ENCODE measurements at regions not wholly inside any gene's neighbourhood (a gene's known extent, or its start where the extent isn't known, plus 50 kb on each side); places are given as distances from the start of the nearest gene placed in this dataset.

DNA sequence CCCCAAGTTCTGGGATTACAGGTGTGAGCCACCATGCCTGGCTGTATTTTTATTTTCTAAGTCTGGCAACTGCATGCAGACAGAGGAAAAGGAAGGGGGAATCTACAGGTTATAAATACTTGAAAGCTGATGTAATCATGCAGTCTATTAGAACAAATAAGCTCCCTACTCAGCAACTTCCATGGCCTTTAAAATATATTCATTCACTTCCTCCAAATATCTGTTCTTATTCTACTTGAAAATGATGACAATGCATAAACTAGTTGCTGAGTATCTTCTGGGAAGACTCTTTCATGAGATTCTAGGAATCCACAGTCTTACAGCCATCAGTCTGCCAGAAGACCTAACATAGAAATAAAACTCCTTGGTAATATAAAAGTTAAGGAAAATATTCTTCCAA, 66.9 kb upstream of the NCKAP5 start:
- no peak overlapping the region for H3K4me3 ChIP-seq
- in situ Hi-C loops (cut with MboI; ENCODE audit: low pct_ligation_motif_present in 1 of 4, low pct_unique_long_range_greater_than_20kb in 1 of 4, low sequenced_read_pairs in 3 of 4) (no loop called here), intact Hi-C loops (cut with DNase I; ENCODE audit: low total_unique reads) (no loop called here)
- no peak overlapping the region for H3K27ac ChIP-seq
- no peaks in the 10 kb centered on the region for H3K4me1 ChIP-seq
- H3K9me3 ChIP-seq, result no peaks in the 10 kb centered on the region
- H3K36me3 ChIP-seq, result no peaks in the 10 kb centered on the region
- DNase-seq, result no peak
- no peaks in the 10 kb centered on the region for H3K27me3 ChIP-seq
- TF ChIP-seq EP300 (IDR thresholded peaks at IDR 0.05; ENCODE audit: low read depth) (no peak), POLR2A (IDR thresholded peaks at IDR 0.05) (no peak)
- TF ChIP-seq, protein P1, sequence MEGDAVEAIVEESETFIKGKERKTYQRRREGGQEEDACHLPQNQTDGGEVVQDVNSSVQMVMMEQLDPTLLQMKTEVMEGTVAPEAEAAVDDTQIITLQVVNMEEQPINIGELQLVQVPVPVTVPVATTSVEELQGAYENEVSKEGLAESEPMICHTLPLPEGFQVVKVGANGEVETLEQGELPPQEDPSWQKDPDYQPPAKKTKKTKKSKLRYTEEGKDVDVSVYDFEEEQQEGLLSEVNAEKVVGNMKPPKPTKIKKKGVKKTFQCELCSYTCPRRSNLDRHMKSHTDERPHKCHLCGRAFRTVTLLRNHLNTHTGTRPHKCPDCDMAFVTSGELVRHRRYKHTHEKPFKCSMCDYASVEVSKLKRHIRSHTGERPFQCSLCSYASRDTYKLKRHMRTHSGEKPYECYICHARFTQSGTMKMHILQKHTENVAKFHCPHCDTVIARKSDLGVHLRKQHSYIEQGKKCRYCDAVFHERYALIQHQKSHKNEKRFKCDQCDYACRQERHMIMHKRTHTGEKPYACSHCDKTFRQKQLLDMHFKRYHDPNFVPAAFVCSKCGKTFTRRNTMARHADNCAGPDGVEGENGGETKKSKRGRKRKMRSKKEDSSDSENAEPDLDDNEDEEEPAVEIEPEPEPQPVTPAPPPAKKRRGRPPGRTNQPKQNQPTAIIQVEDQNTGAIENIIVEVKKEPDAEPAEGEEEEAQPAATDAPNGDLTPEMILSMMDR (IDR thresholded peaks at IDR 0.05), result no peak

DNA sequence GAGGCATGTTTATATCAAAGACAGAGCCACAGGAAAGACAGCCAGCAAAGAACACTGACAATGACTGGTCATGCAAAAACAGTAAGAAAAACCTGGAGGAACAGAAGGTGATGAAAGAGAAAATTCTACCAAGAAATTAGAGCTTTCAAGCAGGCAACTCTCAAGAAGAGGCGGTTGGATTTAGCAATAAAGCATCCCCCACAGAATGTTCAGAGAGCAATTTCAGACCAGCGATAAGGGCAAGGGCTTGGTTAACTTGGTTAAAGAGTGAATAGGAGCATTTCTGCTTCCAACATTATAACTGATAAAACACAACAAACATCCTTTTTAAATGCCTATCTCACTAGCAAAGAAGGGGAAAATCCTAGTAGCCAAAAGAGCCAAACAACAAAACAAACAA, 68.0 kb upstream of the NCKAP5 start:
- Histone ChIP-seq H3K9me3 (no peaks in the 10 kb centered on the region), H3K27me3 (no peaks in the 10 kb centered on the region), H3K27ac (no peak overlapping the region), H3K4me1 (no peaks in the 10 kb centered on the region), H3K36me3 (no peaks in the 10 kb centered on the region), H3K4me3 (no peak overlapping the region)
- DNase-seq, result no peak
- 93 to 100% methylated on average over 1 to 2 of the region's 2 CpGs for WGBS, 2 donors (ENCODE audit: low coverage in 1 of 2)
- TF ChIP-seq POLR2AphosphoS5 (IDR thresholded peaks at IDR 0.05) (no peak), EP300 (IDR thresholded peaks at IDR 0.05; ENCODE audit: low read depth) (no peak), POLR2A (IDR thresholded peaks at IDR 0.05) (no peak)
- TF ChIP-seq, protein P1 (IDR thresholded peaks at IDR 0.05), result no peak
- in situ Hi-C loops (cut with MboI; ENCODE audit: low pct_ligation_motif_present in 1 of 4, low pct_unique_long_range_greater_than_20kb in 1 of 4, low sequenced_read_pairs in 3 of 4), result no loop called here
- intact Hi-C loops (cut with DNase I; ENCODE audit: low total_unique reads), result no loop called here

DNA sequence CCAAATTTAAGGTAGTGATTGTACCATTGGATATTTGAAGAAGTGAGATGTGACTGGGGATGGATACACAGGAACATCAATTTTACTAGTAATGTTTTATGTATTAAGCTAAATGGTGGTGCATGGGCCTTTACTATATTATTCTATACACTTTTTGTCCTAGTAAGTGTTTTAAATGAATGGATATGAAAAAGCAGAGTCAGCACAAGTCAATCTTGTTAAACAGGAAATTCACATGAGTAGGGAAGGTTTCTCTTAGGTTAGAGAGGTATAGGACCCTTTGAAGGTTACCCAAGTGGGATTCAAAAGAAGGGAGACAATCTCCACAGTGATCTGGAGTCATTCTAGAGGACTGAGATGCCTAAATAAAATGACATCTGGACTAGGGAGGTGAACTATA, 71.8 kb upstream of the NCKAP5 start:
- H3K4me3 ChIP-seq, result no peak overlapping the region
- no peaks in the 10 kb centered on the region for H3K27me3 ChIP-seq
- in situ Hi-C loops (cut with MboI; ENCODE audit: low pct_ligation_motif_present in 1 of 4, low pct_unique_long_range_greater_than_20kb in 1 of 4, low sequenced_read_pairs in 3 of 4) (no loop called here), intact Hi-C loops (cut with DNase I; ENCODE audit: low total_unique reads) (no loop called here)
- no peak for DNase-seq
- TF ChIP-seq, protein P1 (IDR thresholded peaks at IDR 0.05), result no peak
- TF ChIP-seq POLR2AphosphoS5 (IDR thresholded peaks at IDR 0.05) (no peak), POLR2A (IDR thresholded peaks at IDR 0.05) (no peak), EP300 (IDR thresholded peaks at IDR 0.05; ENCODE audit: low read depth) (no peak)
- no peaks in the 10 kb centered on the region for H3K4me1 ChIP-seq
- H3K9me3 ChIP-seq, result no peaks in the 10 kb centered on the region
- H3K27ac ChIP-seq, result no peak overlapping the region
- no peaks in the 10 kb centered on the region for H3K36me3 ChIP-seq

GRCh38 chr2:133641497-133641896, 73.2 kb upstream of the NCKAP5 start:
- no peak for TF ChIP-seq POLR2AphosphoS5 (IDR thresholded peaks at IDR 0.05)
- TF ChIP-seq, protein P1 (IDR thresholded peaks at IDR 0.05), result peak in 1 of 5 experiments; percentile 5
- WGBS, 2 donors (ENCODE audit: low coverage in 1 of 2), result 33% methylated on average over 1 of the region's 1 CpG; no CpG with 5 or more reads in 1 of the 2 donors
- intact Hi-C loops (cut with DNase I; ENCODE audit: low total_unique reads) (no loop called here), in situ Hi-C loops (cut with MboI; ENCODE audit: low pct_ligation_motif_present in 1 of 4, low pct_unique_long_range_greater_than_20kb in 1 of 4, low sequenced_read_pairs in 3 of 4) (no loop called here)
- no peak overlapping the region for H3K4me3 ChIP-seq
- H3K27me3 ChIP-seq, result no peaks in the 10 kb centered on the region
- no peaks in the 10 kb centered on the region for H3K36me3 ChIP-seq
- H3K4me1 ChIP-seq, result peaks cover 0 to under 1% (median 0%) of the 10 kb centered on the region in 4 donors
- no peak overlapping the region for H3K27ac ChIP-seq
- H3K9me3 ChIP-seq, result no peaks in the 10 kb centered on the region
- DNase-seq, result peak; percentile 11
